GM12874 (cell line): ENCODE measurements at regions not wholly inside any gene's neighbourhood (a gene's known extent, or its start where the extent isn't known, plus 50 kb on each side); places are given as distances from the start of the nearest gene placed in this dataset.

Experiments used
- CTCF ChIP-seq: IDR thresholded peaks from 2 replicates; pipeline ENCODE4 v1.5.1; 2011; ENCODE audit warnings: low read depth, mild to moderate bottlenecking, control low read depth, low read length, moderate library complexity; ENCODE audit not compliant: insufficient read depth

DNA sequence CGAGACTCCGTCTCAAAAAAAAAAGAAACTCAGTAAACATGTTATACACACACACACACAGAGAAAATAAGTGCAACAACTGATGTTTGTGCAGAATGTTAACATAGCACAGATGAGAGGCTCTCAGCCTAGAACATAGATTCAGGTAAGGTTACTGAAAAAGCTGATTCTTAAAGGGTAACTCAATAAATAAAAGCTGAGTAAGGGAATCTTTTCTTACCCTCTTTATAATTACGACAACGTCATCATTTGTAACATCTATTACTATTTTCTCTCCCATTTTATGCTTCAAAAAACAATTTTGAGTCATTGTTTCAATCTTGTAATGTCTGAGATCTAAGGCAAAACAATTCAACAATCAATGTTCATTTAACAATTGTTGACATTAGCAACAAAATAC, 644.8 kb downstream of the RFPL4B start:
- TF ChIP-seq CTCF = no peak

DNA sequence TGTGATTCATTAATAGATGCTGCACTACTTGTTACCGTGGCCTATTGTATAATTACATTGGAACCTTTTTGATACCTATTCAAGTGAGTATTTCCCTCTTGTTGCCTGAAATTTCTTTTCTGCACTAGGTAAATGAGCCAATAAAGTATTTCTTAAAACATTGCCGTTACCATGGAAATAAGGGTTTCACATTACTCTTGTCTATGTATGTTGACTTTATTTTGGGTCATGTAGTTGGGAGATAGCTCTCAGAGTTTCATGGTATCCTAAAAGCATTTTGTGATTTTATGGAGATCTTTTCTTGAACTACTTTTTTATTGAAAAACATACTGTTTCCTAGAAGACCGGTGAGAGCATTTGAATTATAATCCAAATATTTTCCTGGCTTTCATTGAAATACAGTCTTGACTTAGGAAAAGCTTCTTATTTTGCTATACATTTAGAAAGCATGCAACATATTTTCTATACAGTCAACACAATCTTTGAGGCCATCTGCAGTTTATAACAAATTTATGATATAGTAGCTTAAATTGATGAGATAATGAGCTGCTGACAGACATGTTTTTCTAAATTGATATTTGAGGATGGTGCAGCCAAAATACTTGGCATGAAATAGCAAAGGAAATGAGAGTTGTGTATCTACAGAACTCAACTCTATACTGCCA, 650.4 kb downstream of the RFPL4B start:
- TF ChIP-seq CTCF = no peak

GRCh38 chr6:113004054-113004453, 656.9 kb downstream of the RFPL4B start:
- TF ChIP-seq CTCF = no peak

DNA sequence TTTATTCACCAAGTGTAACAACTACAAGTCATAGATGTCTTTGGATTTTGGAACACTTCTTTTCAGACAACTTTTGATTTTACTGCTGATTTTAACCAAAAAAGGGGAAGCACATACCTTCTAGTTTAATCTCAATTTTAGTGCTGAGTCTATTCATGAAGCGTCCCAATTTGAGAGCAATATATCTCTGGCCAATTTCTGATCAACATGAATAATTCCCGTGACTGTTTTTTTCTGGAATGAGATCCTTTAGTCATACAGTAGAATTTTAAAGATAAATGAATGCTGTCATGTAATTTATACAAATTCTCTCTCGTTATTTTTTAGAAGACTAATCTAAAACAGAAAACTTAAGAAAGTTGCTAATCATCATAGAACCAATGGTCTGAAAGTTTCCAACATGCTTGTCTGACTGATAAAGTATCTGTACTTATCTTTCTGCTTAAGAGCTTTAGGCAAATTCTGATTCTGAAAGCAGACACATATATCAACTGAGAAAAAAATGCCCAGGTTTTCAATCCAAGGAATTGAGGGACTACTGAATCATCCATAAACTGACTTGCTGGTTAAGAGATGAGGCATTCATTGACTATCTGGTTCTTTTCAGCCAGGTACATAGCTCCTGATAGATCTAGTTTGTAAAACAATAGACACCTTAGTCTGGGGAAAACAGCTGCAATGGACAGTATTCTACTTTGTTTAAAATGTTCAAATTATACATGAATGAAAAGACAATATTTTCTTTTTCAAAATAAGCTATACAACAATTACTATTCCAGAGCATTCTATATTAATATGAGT, 657.5 kb downstream of the RFPL4B start:
- TF ChIP-seq CTCF = no peak

- no peak for TF ChIP-seq CTCF
Measured at GRCh38 chr6:113006494-113006893, 659.4 kb downstream of the RFPL4B start.

GRCh38 chr6:113009682-113010081, 662.6 kb downstream of the RFPL4B start:
- TF ChIP-seq CTCF = no peak

DNA sequence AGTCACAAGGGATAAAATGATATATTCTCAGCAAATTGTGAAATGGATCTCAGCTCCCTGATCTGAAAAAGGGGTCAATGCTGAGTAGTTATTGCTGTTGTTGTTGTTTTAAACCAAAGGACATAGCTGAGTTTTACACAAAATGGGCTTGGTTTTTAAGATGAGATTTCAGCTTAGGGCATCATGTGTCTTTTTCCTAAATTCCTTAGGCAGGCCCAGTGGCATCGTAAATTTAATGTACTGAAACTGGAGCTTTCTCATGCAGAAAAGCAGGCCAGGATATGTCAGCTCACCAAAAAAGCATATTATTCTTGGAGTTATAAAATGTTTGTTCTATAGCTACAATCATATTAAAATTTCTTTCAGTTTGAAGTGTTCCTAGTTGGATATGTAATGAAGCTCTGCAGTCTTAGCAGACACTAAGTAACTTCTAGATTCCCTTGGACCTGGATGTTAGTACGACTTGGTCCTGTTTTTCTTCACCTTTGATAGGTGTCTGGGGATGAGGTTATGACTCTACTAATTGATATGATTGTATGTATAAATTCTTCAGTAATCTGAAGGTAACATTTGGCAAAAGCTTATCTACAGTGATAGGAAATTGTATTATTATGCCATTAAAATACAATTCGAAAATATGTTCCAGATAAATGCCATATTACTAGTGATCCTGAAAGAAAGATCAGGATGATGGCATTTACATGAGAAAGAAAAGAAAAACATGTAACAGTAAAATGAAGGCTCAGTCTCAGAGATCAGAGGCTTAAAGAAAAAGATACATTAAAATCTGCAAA, 663.3 kb downstream of the RFPL4B start:
- no peak for TF ChIP-seq CTCF
